ENCODE measurements at regions not wholly inside any gene's neighbourhood (a gene's known extent, or its start where the extent isn't known, plus 50 kb on each side); places are given as distances from the start of the nearest gene placed in this dataset.
A peak's percentile ranks its signal among the peaks of the same experiment; 100 is the strongest.

DNA sequence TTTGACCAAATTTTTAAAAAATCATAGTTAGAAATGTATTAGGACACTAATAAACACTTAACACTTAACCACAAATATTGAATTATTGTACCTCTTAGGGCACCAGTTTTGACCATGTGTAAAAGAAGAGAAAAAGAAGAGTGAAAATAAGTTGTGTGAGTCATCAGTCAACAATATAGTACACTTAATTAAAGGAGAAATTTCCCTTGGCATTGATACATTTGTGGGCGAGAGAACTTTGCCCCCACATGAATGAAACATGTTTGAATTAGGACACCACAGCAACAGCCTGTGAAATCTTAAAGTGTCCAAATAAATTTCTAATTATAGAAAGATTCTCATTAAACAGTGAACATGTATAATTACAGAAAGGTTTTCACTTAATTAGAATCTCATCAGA, 1292.8 kb upstream of the TENM3 start:
- Histone ChIP-seq H3K27me3 (replicated peaks; ENCODE audit: insufficient read depth, low read depth, low read length, poor library complexity) (no peaks in the 10 kb centered on the region), H3K4me3 (ENCODE audit: low read depth, low read length, poor library complexity, severe bottlenecking) (no peak overlapping the region), H3K4me1 (ENCODE audit: insufficient read depth, low read length, poor library complexity, severe bottlenecking) (peaks cover 18% of the 10 kb centered on the region), H3K36me3 (ENCODE audit: insufficient read depth, low read length, poor library complexity, severe bottlenecking) (no peaks in the 10 kb centered on the region), H3K27ac (ENCODE audit: low read depth, low read length, poor library complexity, severe bottlenecking) (no peak overlapping the region), H3K9me3 (ENCODE audit: low read depth, low read length, poor library complexity, severe bottlenecking) (no peaks in the 10 kb centered on the region)
- no peak for TF ChIP-seq CTCF (conservative IDR thresholded peaks at IDR 0.05; ENCODE audit: low read depth, low read length)
- no peak for TF ChIP-seq EZH2 (IDR thresholded peaks at IDR 0.05; ENCODE audit: borderline replicate concordance, low read depth, low read length, poor library complexity, severe bottlenecking)
- no TSS peak for BruUV-seq (replicated peaks)
- DNase-seq (ENCODE audit: low spot score), result no peak
- CTCF ChIA-PET, result no interaction called here
- POLR2A ChIA-PET (ENCODE audit: low non-redundant PET), result no interaction called here
- intact Hi-C loops (cut with micrococcal nuclease; ENCODE audit: unreplicated experiment), result loop anchor here (5.0 kb wide), 1 partner anchor 123 kb away; no protein-coding TSS in a partner anchor

GRCh38 chr4:180951312-180951711, 1291.9 kb upstream of the TENM3 start:
- ChIA-PET CTCF (no interaction called here), POLR2A (ENCODE audit: low non-redundant PET) (no interaction called here)
- Histone ChIP-seq H3K27me3 (replicated peaks; ENCODE audit: insufficient read depth, low read depth, low read length, poor library complexity) (no peaks in the 10 kb centered on the region), H3K36me3 (ENCODE audit: insufficient read depth, low read length, poor library complexity, severe bottlenecking) (no peaks in the 10 kb centered on the region), H3K4me3 (ENCODE audit: low read depth, low read length, poor library complexity, severe bottlenecking) (no peak overlapping the region), H3K9me3 (ENCODE audit: low read depth, low read length, poor library complexity, severe bottlenecking) (no peaks in the 10 kb centered on the region), H3K27ac (ENCODE audit: low read depth, low read length, poor library complexity, severe bottlenecking) (no peak overlapping the region), H3K4me1 (ENCODE audit: insufficient read depth, low read length, poor library complexity, severe bottlenecking) (peaks cover 18% of the 10 kb centered on the region)
- DNase-seq (ENCODE audit: low spot score), result no peak
- intact Hi-C loops (cut with micrococcal nuclease; ENCODE audit: unreplicated experiment), result loop anchor here (5.0 kb wide), 1 partner anchor 124 kb away; no protein-coding TSS in a partner anchor
- BruUV-seq (replicated peaks), result no TSS peak
- TF ChIP-seq EZH2 (IDR thresholded peaks at IDR 0.05; ENCODE audit: borderline replicate concordance, low read depth, low read length, poor library complexity, severe bottlenecking) (no peak), CTCF (conservative IDR thresholded peaks at IDR 0.05; ENCODE audit: low read depth, low read length) (no peak)

DNA sequence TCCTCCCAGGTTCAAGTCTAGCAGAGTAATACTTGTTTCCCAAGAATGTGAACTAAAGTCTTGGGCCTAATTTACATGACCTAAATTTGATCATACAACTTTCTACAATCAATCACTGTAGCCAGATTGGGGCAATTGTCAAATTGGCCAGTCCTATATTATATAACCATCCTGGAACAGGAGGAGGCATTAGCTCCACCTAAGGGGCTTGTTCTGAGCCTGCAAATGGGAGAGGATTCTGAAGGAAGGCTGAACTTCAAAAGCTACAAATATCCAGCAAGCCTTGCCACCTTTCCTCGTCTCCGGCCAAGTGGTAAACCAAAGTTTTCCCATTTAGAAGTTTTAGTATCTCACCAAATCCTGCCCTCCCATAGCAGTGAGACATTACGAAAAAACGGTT, 1289.6 kb upstream of the TENM3 start:
- Histone ChIP-seq H3K36me3 (ENCODE audit: insufficient read depth, low read length, poor library complexity, severe bottlenecking) (no peaks in the 10 kb centered on the region), H3K4me3 (ENCODE audit: low read depth, low read length, poor library complexity, severe bottlenecking) (no peak overlapping the region), H3K27ac (ENCODE audit: low read depth, low read length, poor library complexity, severe bottlenecking) (no peak overlapping the region), H3K9me3 (ENCODE audit: low read depth, low read length, poor library complexity, severe bottlenecking) (no peaks in the 10 kb centered on the region), H3K27me3 (replicated peaks; ENCODE audit: insufficient read depth, low read depth, low read length, poor library complexity) (no peaks in the 10 kb centered on the region), H3K4me1 (ENCODE audit: insufficient read depth, low read length, poor library complexity, severe bottlenecking) (peaks cover 5% of the 10 kb centered on the region)
- intact Hi-C loops (cut with micrococcal nuclease; ENCODE audit: unreplicated experiment), result loop anchor here (5.0 kb wide), 1 partner anchor 126 kb away; no protein-coding TSS in a partner anchor
- ChIA-PET POLR2A (ENCODE audit: low non-redundant PET) (no interaction called here), CTCF (no interaction called here)
- peak; percentile 23 for DNase-seq (ENCODE audit: low spot score)
- no TSS peak for BruUV-seq (replicated peaks)
- TF ChIP-seq EZH2 (IDR thresholded peaks at IDR 0.05; ENCODE audit: borderline replicate concordance, low read depth, low read length, poor library complexity, severe bottlenecking) (no peak), CTCF (conservative IDR thresholded peaks at IDR 0.05; ENCODE audit: low read depth, low read length) (peak; percentile 49)
